ENCODE measurements at regions not wholly inside any gene's neighbourhood (a gene's known extent, or its start where the extent isn't known, plus 50 kb on each side); places are given as distances from the start of the nearest gene placed in this dataset.
"Not testable (repeated sequence)": the region's sequence is repeated elsewhere in the genome, so short reads cannot be mapped to it uniquely, and the experiment has no call there.

- H3K27ac ChIP-seq: no peak overlapping the region
- TF ChIP-seq CTCF (conservative IDR thresholded peaks at IDR 0.05) (no peak), ZFX (IDR thresholded peaks at IDR 0.05) (no peak)
Measured at GRCh38 chr1:91597215-91597614, 96.6 kb downstream of the CDC7 start.

GRCh38 chr1:91600431-91601337 lies 100.0 kb downstream of the CDC7 start:
- TF ChIP-seq ZFX (IDR thresholded peaks at IDR 0.05): no peak
- no peak for TF ChIP-seq CTCF (conservative IDR thresholded peaks at IDR 0.05)
- no peak overlapping the region for H3K27ac ChIP-seq

GRCh38 chr1:91601554-91602376 lies 101.1 kb downstream of the CDC7 start:
- H3K27ac ChIP-seq: no peak overlapping the region
- TF ChIP-seq CTCF (conservative IDR thresholded peaks at IDR 0.05): no peak
- no peak for TF ChIP-seq ZFX (IDR thresholded peaks at IDR 0.05)

- H3K27ac ChIP-seq: no peak overlapping the region
- no peak for TF ChIP-seq CTCF (conservative IDR thresholded peaks at IDR 0.05)
- no peak for TF ChIP-seq ZFX (IDR thresholded peaks at IDR 0.05)
Measured at GRCh38 chr1:91603409-91603808, 102.8 kb downstream of the CDC7 start.

- TF ChIP-seq CTCF (conservative IDR thresholded peaks at IDR 0.05) (no peak), ZFX (IDR thresholded peaks at IDR 0.05) (no peak)
Measured at GRCh38 chr1:91604632-91605031, 104.0 kb downstream of the CDC7 start.

GRCh38 chr1:91605566-91605965 lies 104.9 kb downstream of the CDC7 start:
- no peak overlapping the region for H3K27ac ChIP-seq
- TF ChIP-seq CTCF (conservative IDR thresholded peaks at IDR 0.05): no peak

More at GRCh38 chr1:91604632-91605031, 104.0 kb downstream of the CDC7 start:
- no peak overlapping the region for H3K27ac ChIP-seq

GRCh38 chr1:91606546-91607078 lies 106.0 kb downstream of the CDC7 start:
- no peak for TF ChIP-seq ZFX (IDR thresholded peaks at IDR 0.05)
- TF ChIP-seq CTCF (conservative IDR thresholded peaks at IDR 0.05): no peak
- no peak overlapping the region for H3K27ac ChIP-seq

GRCh38 chr1:91607686-91608085 lies 107.0 kb downstream of the CDC7 start:
- H3K27ac ChIP-seq: not testable (repeated sequence)
